IPS-NIHi11 (cell line): ENCODE measurements at regions not wholly inside any gene's neighbourhood (a gene's known extent, or its start where the extent isn't known, plus 50 kb on each side); places are given as distances from the start of the nearest gene placed in this dataset.
"Not testable (repeated sequence)": the region's sequence is repeated elsewhere in the genome, so short reads cannot be mapped to it uniquely, and the experiment has no call there.

ENCODE experiments used
- DNase-seq: peaks from one replicate; pipeline ENCODE4 v3.0.0; 2012; ENCODE audit warnings: mixed read lengths, low spot score

GRCh38 chr5:75002271-75002670, 50.1 kb downstream of the GCNT4 start:
- DNase-seq = no peak

GRCh38 chr5:74995926-74996325, 56.4 kb downstream of the GCNT4 start:
- no peak for DNase-seq

- no peak for DNase-seq
Observed at GRCh38 chr5:74994826-74995225, 57.5 kb downstream of the GCNT4 start.

GRCh38 chr5:74993743-74994142, 58.6 kb downstream of the GCNT4 start:
- DNase-seq = no peak

- DNase-seq = no peak
Observed at GRCh38 chr5:74992791-74993190, 59.6 kb downstream of the GCNT4 start.

- no peak for DNase-seq
Observed at GRCh38 chr5:74991522-74991921, 60.8 kb downstream of the GCNT4 start.

GRCh38 chr5:74990194-74990593, 62.2 kb downstream of the GCNT4 start:
- DNase-seq = no peak

- DNase-seq = no peak
Observed at GRCh38 chr5:74988273-74988983, 63.9 kb downstream of the GCNT4 start.

- no peak for DNase-seq
Observed at GRCh38 chr5:74978345-74978744, 74.0 kb downstream of the GCNT4 start.

GRCh38 chr5:74977471-74977870, 74.9 kb downstream of the GCNT4 start:
- DNase-seq = no peak

GRCh38 chr5:74976651-74977050, 75.7 kb downstream of the GCNT4 start:
- no peak for DNase-seq

GRCh38 chr5:74975582-74975981, 76.8 kb downstream of the GCNT4 start:
- DNase-seq = no peak

GRCh38 chr5:74974451-74975091, 77.8 kb downstream of the GCNT4 start:
- no peak for DNase-seq

- DNase-seq = no peak
Observed at GRCh38 chr5:74973694-74974093, 78.7 kb downstream of the GCNT4 start.

GRCh38 chr5:74971947-74972460, 80.4 kb downstream of the GCNT4 start:
- DNase-seq = no peak

GRCh38 chr5:74970891-74971290, 81.5 kb downstream of the GCNT4 start:
- not testable (repeated sequence) for DNase-seq

GRCh38 chr5:74969726-74970125, 82.6 kb downstream of the GCNT4 start:
- no peak for DNase-seq

GRCh38 chr5:74966141-74967026, 86.0 kb downstream of the GCNT4 start:
- DNase-seq = no peak

- no peak for DNase-seq
Observed at GRCh38 chr5:74963407-74963806, 89.0 kb downstream of the GCNT4 start.

GRCh38 chr5:74957906-74958305, 91.7 kb upstream of the FAM169A start:
- no peak for DNase-seq

- no peak for DNase-seq
Observed at GRCh38 chr5:74957029-74957784, 91.0 kb upstream of the FAM169A start.

- no peak for DNase-seq
Observed at GRCh38 chr5:74956278-74956677, 90.1 kb upstream of the FAM169A start.
